SK-N-SH (cell line): ENCODE measurements at regions not wholly inside any gene's neighbourhood (a gene's known extent, or its start where the extent isn't known, plus 50 kb on each side); places are given as distances from the start of the nearest gene placed in this dataset.

Experiments
- CHD2 ChIP-seq: fragments of 150-350 bp; IDR thresholded peaks from 2 replicates; pipeline ENCODE4 v1.6.1; 2018; ENCODE audit warnings: low read length; ENCODE audit not compliant: partially characterized antibody
- EP300 ChIP-seq, 2 experiments: IDR thresholded peaks; 2 replicates each; pipeline versions ENCODE4 v1.4.0 to v1.6.1; 2012; ENCODE audit warnings: borderline replicate concordance in 1 of 2, low read depth in 1 of 2, low read length in 1 of 2
- RAD21 ChIP-seq: IDR thresholded peaks from 2 replicates; pipeline ENCODE4 v1.6.1; 2012; ENCODE audit warnings: mild to moderate bottlenecking, low read length
- RCOR1 ChIP-seq: fragments of 150-350 bp; IDR thresholded peaks from 2 replicates; pipeline ENCODE4 v1.6.1; 2017; ENCODE audit warnings: antibody characterized with exemption, low read length
- RXRA ChIP-seq: IDR thresholded peaks from 2 replicates; pipeline ENCODE4 v1.4.0; 2012; ENCODE audit warnings: low read depth, mild to moderate bottlenecking, borderline replicate concordance
- TAF1 ChIP-seq: IDR thresholded peaks from 2 replicates; pipeline ENCODE4 v1.6.1; 2012; ENCODE audit warnings: low read depth, mild to moderate bottlenecking, low read length, moderate library complexity, borderline replicate concordance
- TF ChIP-seq, protein P1 (sequence below): fragments of 200-600 bp; sonication (generic); IDR thresholded peaks from 2 replicates; pipeline ENCODE4 v1.6.1; 2017; ENCODE audit warnings: antibody characterized with exemption, mild to moderate bottlenecking, moderate library complexity
- TF ChIP-seq, protein P2 (sequence below): IDR thresholded peaks from 2 replicates; pipeline ENCODE4 v1.4.0; 2012; ENCODE audit warnings: low read depth

DNA sequence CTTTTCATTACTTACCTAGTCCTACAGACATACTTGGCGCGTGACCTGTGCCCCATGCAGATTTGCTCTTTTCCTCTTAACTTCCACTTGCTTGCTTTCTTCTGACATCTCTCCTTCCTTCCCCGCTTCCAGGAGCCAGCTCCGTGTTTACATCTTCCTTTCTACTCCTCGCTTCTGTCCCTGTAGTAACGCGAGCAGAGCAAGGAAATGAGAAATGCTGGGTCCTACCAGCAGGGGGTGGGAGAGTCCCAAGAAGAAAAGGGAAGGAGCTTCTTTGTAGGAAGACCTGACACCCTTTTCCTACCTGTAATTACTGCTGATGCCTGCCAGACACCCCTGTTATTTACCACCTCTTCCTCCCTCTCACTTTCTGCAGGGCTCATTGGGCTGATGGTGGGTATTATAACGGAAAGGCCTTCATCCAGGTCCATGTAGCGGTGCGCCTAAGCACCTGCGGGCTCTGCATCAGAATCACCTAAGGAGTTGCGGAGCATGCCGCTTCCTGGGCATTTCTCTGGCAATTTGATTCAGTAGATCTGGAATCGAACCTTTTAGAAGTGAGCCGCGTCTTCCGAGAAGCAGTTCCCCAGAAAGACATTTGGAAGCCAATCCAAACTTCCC is 1260.8 kb upstream of the WWC1 start:
- no peak for TF ChIP-seq RCOR1
- TF ChIP-seq RXRA = no peak
- TF ChIP-seq CHD2 = no peak
- TF ChIP-seq EP300 (IDR thresholded peaks at IDR 0.05; ENCODE audit: borderline replicate concordance in 1 of 2, low read depth in 1 of 2, low read length in 1 of 2) = no peak
- TF ChIP-seq, protein P1, sequence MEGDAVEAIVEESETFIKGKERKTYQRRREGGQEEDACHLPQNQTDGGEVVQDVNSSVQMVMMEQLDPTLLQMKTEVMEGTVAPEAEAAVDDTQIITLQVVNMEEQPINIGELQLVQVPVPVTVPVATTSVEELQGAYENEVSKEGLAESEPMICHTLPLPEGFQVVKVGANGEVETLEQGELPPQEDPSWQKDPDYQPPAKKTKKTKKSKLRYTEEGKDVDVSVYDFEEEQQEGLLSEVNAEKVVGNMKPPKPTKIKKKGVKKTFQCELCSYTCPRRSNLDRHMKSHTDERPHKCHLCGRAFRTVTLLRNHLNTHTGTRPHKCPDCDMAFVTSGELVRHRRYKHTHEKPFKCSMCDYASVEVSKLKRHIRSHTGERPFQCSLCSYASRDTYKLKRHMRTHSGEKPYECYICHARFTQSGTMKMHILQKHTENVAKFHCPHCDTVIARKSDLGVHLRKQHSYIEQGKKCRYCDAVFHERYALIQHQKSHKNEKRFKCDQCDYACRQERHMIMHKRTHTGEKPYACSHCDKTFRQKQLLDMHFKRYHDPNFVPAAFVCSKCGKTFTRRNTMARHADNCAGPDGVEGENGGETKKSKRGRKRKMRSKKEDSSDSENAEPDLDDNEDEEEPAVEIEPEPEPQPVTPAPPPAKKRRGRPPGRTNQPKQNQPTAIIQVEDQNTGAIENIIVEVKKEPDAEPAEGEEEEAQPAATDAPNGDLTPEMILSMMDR = peak; percentile 49
- no peak for TF ChIP-seq TAF1
- TF ChIP-seq, protein P2, sequence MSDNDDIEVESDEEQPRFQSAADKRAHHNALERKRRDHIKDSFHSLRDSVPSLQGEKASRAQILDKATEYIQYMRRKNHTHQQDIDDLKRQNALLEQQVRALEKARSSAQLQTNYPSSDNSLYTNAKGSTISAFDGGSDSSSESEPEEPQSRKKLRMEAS = no peak
- peak; percentile 24; the same call in 1 of the 2 replicates for TF ChIP-seq RAD21
